Lower lobe of right lung (tissue), 2 donors: ENCODE measurements at regions not wholly inside any gene's neighbourhood (a gene's known extent, or its start where the extent isn't known, plus 50 kb on each side); places are given as distances from the start of the nearest gene placed in this dataset.

Experiments used
- ATAC-seq, 2 donors: fragments of 200-7000 bp; cut with Tn5 transposase; one replicate each; pipeline ENCODE4 v1.9.1; 2020 to 2022; ENCODE audit warnings: mild to moderate bottlenecking in 2 of 2, moderate library complexity in 2 of 2
- DNase-seq: peaks from one replicate; pipeline ENCODE4 v3.0.0-alpha.2; 2020
- H3K27ac ChIP-seq: fragments of 200-600 bp; one replicate; pipeline ENCODE4 v1.8.0; 2022
- H3K27me3 ChIP-seq: fragments of 200-600 bp; one replicate; pipeline ENCODE4 v1.8.0; 2022; ENCODE audit warnings: low read depth
- H3K36me3 ChIP-seq: fragments of 200-600 bp; one replicate; pipeline ENCODE4 v1.8.0; 2022; ENCODE audit warnings: mild to moderate bottlenecking
- H3K4me1 ChIP-seq: fragments of 200-600 bp; one replicate; pipeline ENCODE4 v1.8.0; 2022
- H3K4me3 ChIP-seq: fragments of 200-600 bp; one replicate; pipeline ENCODE4 v1.8.0; 2022; ENCODE audit warnings: mild to moderate bottlenecking
- H3K9me3 ChIP-seq: fragments of 200-600 bp; one replicate; pipeline ENCODE4 v1.8.0; 2022
- CTCF ChIP-seq: fragments of 200-600 bp; IDR thresholded peaks from one replicate; pipeline ENCODE4 v1.8.0; 2022; ENCODE audit warnings: antibody characterized with exemption, mild to moderate bottlenecking
- intact Hi-C: fragments of 100-400 bp; cut with DNase I; formaldehyde crosslinking; loops from one replicate; pipeline ENCODE4 v1.11.0; 2022
- donor health status: DM: no; HTN: yes; CAD: no; lungs with severe emphysema.

- TF ChIP-seq CTCF: no peak
- Histone ChIP-seq H3K36me3 (no peaks in the 10 kb centered on the region), H3K4me3 (no peak overlapping the region), H3K9me3 (no peaks in the 10 kb centered on the region), H3K27me3 (no peaks in the 10 kb centered on the region), H3K4me1 (no peaks in the 10 kb centered on the region), H3K27ac (no peak overlapping the region)
- no peak for DNase-seq
- intact Hi-C loops: no loop called here
- no peak for ATAC-seq
These were observed 89.7 kb downstream of the GEMIN8 start for GRCh38 chrX:13939741-13940597.

- intact Hi-C loops: no loop called here
- Histone ChIP-seq H3K27ac (peak overlapping the region; percentile 36), H3K27me3 (no peaks in the 10 kb centered on the region), H3K4me3 (peak overlapping the region; percentile 58), H3K9me3 (no peaks in the 10 kb centered on the region), H3K36me3 (no peaks in the 10 kb centered on the region), H3K4me1 (no peaks in the 10 kb centered on the region)
- DNase-seq: no peak
- TF ChIP-seq CTCF: no peak
- no peak for ATAC-seq
These were observed 90.7 kb downstream of the GEMIN8 start for GRCh38 chrX:13938829-13939530.

- Histone ChIP-seq H3K36me3 (no peaks in the 10 kb centered on the region), H3K4me3 (peak overlapping the region; percentile 58), H3K4me1 (no peaks in the 10 kb centered on the region), H3K27ac (peak overlapping the region; percentile 36), H3K9me3 (no peaks in the 10 kb centered on the region), H3K27me3 (no peaks in the 10 kb centered on the region)
- no peak for TF ChIP-seq CTCF
- ATAC-seq: peak; percentile 79 to 89
- peak; percentile 62 for DNase-seq
- intact Hi-C loops: no loop called here
These were observed 91.5 kb downstream of the GEMIN8 start for GRCh38 chrX:13938051-13938828.

- Histone ChIP-seq H3K36me3 (no peaks in the 10 kb centered on the region), H3K4me3 (peak overlapping the region; percentile 58), H3K4me1 (no peaks in the 10 kb centered on the region), H3K9me3 (no peaks in the 10 kb centered on the region), H3K27me3 (no peaks in the 10 kb centered on the region), H3K27ac (peak overlapping the region; percentile 36)
- intact Hi-C loops: no loop called here
- no peak for TF ChIP-seq CTCF
- DNase-seq (no peak), ATAC-seq (peak; percentile 36 to 43)
These were observed 92.2 kb downstream of the GEMIN8 start for GRCh38 chrX:13937370-13938050.
